Lung (tissue), 11 donors: ENCODE measurements at regions not wholly inside any gene's neighbourhood (a gene's known extent, or its start where the extent isn't known, plus 50 kb on each side); places are given as distances from the start of the nearest gene placed in this dataset.

Experiments
- ATAC-seq: fragments of 200-7000 bp; cut with Tn5 transposase; one replicate; pipeline ENCODE4 v1.9.1; 2020; ENCODE audit warnings: moderate number of reproducible peaks; ENCODE audit not compliant: insufficient read depth, low FRiP score
- DNase-seq, 3 donors: peaks; one replicate each; pipeline ENCODE4 v3.0.0-alpha.2; 2013 to 2017
- H3K27ac ChIP-seq, 2 donors: one replicate each; pipeline ENCODE4 v1.5.1; 2013; ENCODE audit warnings: mild to moderate bottlenecking in 2 of 2, moderate library complexity in 2 of 2, control low read depth in 1 of 2, inconsistent platforms in 1 of 2, low read depth in 1 of 2, low read length in 1 of 2
- H3K27me3 ChIP-seq, 3 donors: one replicate each; pipeline ENCODE4 v1.5.1; 2013; ENCODE audit warnings: low read length in 2 of 3; ENCODE audit not compliant: control insufficient read depth in 3 of 3, insufficient read depth in 3 of 3
- H3K36me3 ChIP-seq, 4 donors: one replicate each; pipeline ENCODE4 v1.5.1; 2013; ENCODE audit warnings: low read length in 4 of 4, mild to moderate bottlenecking in 1 of 4, moderate library complexity in 1 of 4; ENCODE audit not compliant: control insufficient read depth in 4 of 4, insufficient read depth in 4 of 4
- H3K4me1 ChIP-seq, 5 donors: one replicate each; pipeline ENCODE4 v1.5.1; 2013; ENCODE audit warnings: low read length in 5 of 5, mild to moderate bottlenecking in 2 of 5, moderate library complexity in 1 of 5; ENCODE audit not compliant: control insufficient read depth in 5 of 5, insufficient read depth in 5 of 5
- H3K4me3 ChIP-seq: one replicate; pipeline ENCODE4 v1.5.1; 2013; ENCODE audit warnings: mild to moderate bottlenecking, control low read depth, moderate library complexity
- H3K9ac ChIP-seq, 2 donors: one replicate each; pipeline ENCODE4 v1.5.1; 2013; ENCODE audit warnings: low read length in 2 of 2, control low read depth in 1 of 2; ENCODE audit not compliant: insufficient read depth in 1 of 2
- H3K9me3 ChIP-seq, 4 donors: one replicate each; pipeline ENCODE4 v1.5.1; 2013; ENCODE audit warnings: low read length in 3 of 4, mild to moderate bottlenecking in 1 of 4, moderate library complexity in 1 of 4; ENCODE audit not compliant: control insufficient read depth in 4 of 4, insufficient read depth in 3 of 4
- CTCF ChIP-seq: IDR thresholded peaks from 2 replicates; pipeline ENCODE4 v1.5.1; 2012; ENCODE audit warnings: mild to moderate bottlenecking; ENCODE audit errors: control extremely low read depth, extremely low read depth
- WGBS, 2 donors: extraction: QIAGEN DNeasy Blood & Tissue Kit; methylation state at CpG; one replicate each; pipeline ENCODE4 v1.1.7; 2013; 5-methylcytosine and 5-hydroxymethylcytosine counted together
- donor health status: control.
- donor health status: control.
- donor health status: Bipolar disorder and iron deficiency.
- donor health status: healthy.
- donor health status: DM: yes; HTN: yes; CAD: no.

- no peak for TF ChIP-seq CTCF
- WGBS, 2 donors = 71 to 73% methylated on average over 3 of the region's 3 CpGs
- DNase-seq = no peak
- Histone ChIP-seq H3K9me3 (no peaks in the 10 kb centered on the region), H3K27me3 (no peaks in the 10 kb centered on the region), H3K9ac (no peak overlapping the region), H3K4me1 (no peaks in the 10 kb centered on the region), H3K4me3 (no peak overlapping the region), H3K36me3 (no peaks in the 10 kb centered on the region), H3K27ac (no peak overlapping the region)
- ATAC-seq = no peak
These were observed 573.5 kb downstream of the CD109 start for GRCh38 chr6:74269600-74269858.

- Histone ChIP-seq H3K4me3 (no peak overlapping the region), H3K27ac (no peak overlapping the region), H3K27me3 (no peaks in the 10 kb centered on the region), H3K36me3 (no peaks in the 10 kb centered on the region), H3K9ac (no peak overlapping the region), H3K4me1 (no peaks in the 10 kb centered on the region), H3K9me3 (no peaks in the 10 kb centered on the region)
- ATAC-seq (no peak), DNase-seq (no peak)
- 51 to 81% methylated on average over 2 of the region's 2 CpGs for WGBS, 2 donors
- no peak for TF ChIP-seq CTCF
These were observed 573.0 kb downstream of the CD109 start for GRCh38 chr6:74268815-74269599.

- H3K27me3 ChIP-seq = no peaks in the 10 kb centered on the region
- DNase-seq (no peak), ATAC-seq (no peak)
- H3K36me3 ChIP-seq = no peaks in the 10 kb centered on the region
- no peak overlapping the region for H3K4me3 ChIP-seq
- TF ChIP-seq CTCF = no peak
- H3K4me1 ChIP-seq = peaks cover 0 to 6% (median 3%) of the 10 kb centered on the region in 5 donors
- 64 to 86% methylated on average over 2 of the region's 2 CpGs for WGBS, 2 donors
- H3K27ac ChIP-seq = no peak overlapping the region
- no peak overlapping the region for H3K9ac ChIP-seq
- H3K9me3 ChIP-seq = no peaks in the 10 kb centered on the region
These were observed 564.0 kb downstream of the CD109 start for GRCh38 chr6:74259981-74260380.

GRCh38 chr6:74256781-74257180 is 560.8 kb downstream of the CD109 start:
- Histone ChIP-seq H3K9me3 (no peaks in the 10 kb centered on the region), H3K4me1 (peaks cover 0 to 6% (median 3%) of the 10 kb centered on the region in 5 donors), H3K27ac (no peak overlapping the region), H3K27me3 (no peaks in the 10 kb centered on the region), H3K36me3 (no peaks in the 10 kb centered on the region), H3K9ac (no peak overlapping the region), H3K4me3 (no peak overlapping the region)
- no peak for DNase-seq
- WGBS, 2 donors = 27 to 57% methylated on average over 2 of the region's 2 CpGs
- TF ChIP-seq CTCF = no peak
- no peak for ATAC-seq
